GM18507 (cell line): ENCODE measurements at regions not wholly inside any gene's neighbourhood (a gene's known extent, or its start where the extent isn't known, plus 50 kb on each side); places are given as distances from the start of the nearest gene placed in this dataset.

Source experiments
- DNase-seq: peaks from one replicate; pipeline ENCODE4 v3.0.0; 2011; ENCODE audit warnings: low read depth; ENCODE audit not compliant: insufficient read length; ENCODE audit errors: extremely low spot score
- FAIRE-seq: peaks from 2 replicates; lab custom pipeline; 2011; peaks lifted over from hg19 to GRCh38; lab: Jason Lieb, UNC

GRCh38 chr9:74330487-74331214 is 166.5 kb upstream of the RORB start:
- DNase-seq (no peak), FAIRE-seq (no peak)

DNA sequence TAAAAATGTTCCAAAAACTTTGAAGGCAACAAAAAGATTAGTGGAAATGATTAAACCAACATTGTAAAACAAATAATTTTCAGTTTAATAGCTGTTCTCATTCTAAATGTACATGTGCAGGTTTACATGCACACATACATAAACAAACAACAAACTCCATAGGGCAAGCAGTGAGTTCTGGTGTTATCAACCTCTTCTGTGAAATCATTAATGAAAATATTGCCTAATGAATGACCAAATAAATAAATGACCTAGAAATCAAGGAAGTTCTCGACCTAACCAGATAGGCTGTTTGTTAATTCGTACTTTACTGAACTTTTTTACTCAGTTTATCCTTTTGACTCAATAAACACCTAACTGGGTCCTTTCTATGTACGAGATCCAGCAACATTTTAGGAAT is 165.5 kb upstream of the RORB start:
- DNase-seq: no peak
- FAIRE-seq: no peak

DNA sequence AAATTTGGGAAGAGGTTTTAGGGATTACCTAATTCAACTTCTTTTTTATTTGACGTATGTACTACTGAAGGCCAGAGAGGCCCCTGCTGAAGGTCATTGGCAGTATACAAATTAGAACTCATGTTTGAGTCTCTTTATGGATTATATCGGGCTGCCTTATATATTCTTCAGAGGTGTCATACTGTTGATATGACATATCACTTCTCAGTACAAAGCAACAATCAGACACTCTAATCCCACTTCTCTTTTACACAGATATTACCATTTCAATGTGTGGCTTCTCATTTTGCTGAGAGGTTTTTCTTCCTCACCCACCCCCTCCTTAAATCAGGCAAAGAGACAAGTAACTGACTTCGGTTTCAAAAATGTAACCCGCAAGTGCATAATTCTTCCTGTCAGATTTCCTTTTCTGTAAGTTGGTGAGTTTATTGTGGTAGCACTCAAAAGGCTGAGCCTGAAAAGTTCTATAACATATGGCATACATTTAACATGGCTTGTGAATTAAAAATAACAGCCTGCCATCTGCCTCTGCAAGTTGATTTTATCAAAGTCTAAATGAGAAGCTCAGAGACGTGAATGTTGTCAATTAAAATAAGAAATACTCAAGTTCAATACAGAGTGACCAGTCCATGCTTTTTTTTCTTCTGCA is 163.6 kb upstream of the RORB start:
- no peak for DNase-seq
- FAIRE-seq: no peak

GRCh38 chr9:74334271-74334670 is 162.9 kb upstream of the RORB start:
- FAIRE-seq (no peak), DNase-seq (no peak)

- FAIRE-seq: no peak
- no peak for DNase-seq
Observed at GRCh38 chr9:74336161-74336560, 161.0 kb upstream of the RORB start.

DNA sequence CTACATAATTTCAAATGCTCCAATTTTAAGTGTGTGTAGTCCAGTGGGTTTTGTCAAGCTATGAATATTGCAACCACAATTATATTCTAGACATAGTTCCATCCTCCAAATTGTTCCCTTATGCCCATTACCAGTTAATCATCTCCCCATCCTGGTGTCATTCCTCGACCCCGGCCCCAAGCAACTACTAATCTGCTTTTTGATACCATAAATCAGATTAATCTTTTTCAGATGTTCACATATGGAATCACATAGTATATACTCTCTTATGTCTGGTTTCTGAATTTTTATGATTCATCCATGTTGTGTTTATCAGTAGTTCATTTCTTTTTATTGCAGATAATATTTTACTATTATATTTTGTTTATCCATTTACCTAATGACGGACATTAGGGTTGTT is 148.4 kb upstream of the RORB start:
- DNase-seq (no peak), FAIRE-seq (no peak)

- no peak for FAIRE-seq
- no peak for DNase-seq
Observed at GRCh38 chr9:74355107-74355506, 142.0 kb upstream of the RORB start.

DNA sequence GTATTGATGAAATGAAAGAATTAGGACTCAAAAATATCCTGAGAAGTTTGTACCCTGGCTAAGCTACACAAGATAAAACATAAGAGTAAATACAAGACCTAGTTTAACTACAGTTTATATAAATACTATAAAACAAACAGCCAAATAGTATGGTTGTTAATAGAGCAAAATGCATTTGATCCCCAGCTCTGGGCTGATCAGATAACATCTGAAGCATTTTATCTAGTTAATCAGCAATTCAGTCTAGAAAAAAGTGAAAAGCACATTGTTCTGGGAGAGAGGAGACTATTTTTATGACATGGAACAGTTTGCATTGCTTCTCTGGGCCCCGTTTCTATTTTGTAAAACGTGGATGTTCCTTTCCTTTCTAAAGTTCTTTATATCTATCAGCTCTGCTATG is 139.6 kb upstream of the RORB start:
- DNase-seq: no peak
- FAIRE-seq: no peak

DNA sequence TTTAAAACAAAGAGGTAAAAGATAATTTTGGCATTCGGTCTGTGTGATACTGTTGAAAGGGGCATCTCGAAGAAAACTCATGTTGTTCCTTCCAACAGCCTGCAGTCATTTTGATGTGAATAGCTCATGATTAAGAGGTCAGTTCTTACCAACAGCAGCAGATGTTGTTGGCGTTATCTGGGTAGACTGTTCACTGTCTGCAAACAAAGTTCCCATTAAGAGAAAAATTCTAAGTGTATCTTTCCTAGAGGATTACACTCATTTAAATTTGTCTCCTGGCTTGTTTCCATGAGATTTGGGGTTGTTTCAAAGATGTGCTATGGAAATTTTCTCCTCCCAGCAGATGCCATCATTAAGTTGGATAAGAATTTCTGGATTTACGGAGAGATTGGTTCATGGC is 138.2 kb upstream of the RORB start:
- no peak for DNase-seq
- FAIRE-seq: no peak

DNA sequence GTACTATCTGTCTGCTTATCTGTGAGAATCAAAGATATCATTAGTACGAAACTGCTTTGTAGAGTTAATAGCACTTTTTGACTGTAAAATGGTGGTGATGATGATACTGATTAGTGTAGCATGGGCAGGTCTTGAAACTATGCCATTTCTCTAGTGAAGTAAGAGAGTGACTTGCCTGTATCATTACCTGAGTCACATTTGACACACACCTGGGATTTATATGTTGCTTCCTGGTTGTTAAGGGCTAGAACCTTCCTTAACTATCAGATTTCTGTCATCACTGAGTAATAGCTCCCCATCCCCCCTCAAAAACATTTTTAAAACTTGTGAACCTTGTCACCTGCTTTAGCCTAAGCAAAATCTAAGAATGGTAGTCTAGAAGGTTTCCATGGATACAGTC is 135.6 kb upstream of the RORB start:
- DNase-seq: no peak
- FAIRE-seq: no peak

DNA sequence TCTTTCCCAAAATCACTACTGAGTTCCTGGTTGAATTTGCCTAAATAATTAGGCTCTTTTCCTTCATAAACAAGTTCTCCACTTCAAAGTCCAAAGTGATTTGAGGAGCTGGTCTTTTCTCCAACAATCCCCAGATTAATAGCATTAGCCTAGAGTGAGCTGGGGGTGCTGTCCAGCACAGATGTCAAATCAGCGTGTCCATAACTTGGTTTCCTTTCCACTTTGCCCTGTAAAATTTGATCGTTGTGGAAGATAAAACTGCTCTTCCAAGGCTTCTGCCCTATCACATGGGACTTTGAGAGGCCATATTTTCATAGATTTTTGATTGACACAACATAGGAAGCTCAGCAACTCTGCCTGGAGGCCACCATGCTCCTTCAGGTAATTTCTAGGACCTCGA is 134.7 kb upstream of the RORB start:
- FAIRE-seq (no peak), DNase-seq (no peak)

- DNase-seq: no peak
- FAIRE-seq: no peak
Observed at GRCh38 chr9:74366111-74366510, 131.0 kb upstream of the RORB start.

GRCh38 chr9:74369844-74370243 is 127.3 kb upstream of the RORB start:
- no peak for DNase-seq
- FAIRE-seq: no peak

- DNase-seq (no peak), FAIRE-seq (no peak)
Observed at GRCh38 chr9:74373348-74373747, 123.8 kb upstream of the RORB start.

DNA sequence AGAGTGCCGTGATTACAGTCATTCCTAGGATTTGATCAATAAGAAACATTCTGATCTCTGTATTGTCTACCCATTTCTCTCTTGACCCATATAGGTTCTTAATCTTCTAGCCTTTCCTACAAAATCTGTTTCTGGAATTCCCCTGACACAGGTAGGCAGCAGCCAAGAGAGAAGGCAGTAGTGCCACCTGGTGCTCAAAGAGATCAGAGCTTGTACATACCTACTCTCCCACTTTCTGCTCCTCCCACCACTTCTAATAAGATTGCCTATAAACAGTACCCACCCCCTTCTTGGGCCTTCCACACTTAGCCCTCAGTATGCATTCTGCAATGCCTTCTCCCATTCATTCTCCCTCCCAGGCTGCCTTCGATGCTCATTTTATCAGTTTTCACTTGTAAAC is 117.4 kb upstream of the RORB start:
- no peak for DNase-seq
- FAIRE-seq: peak; percentile 5

DNA sequence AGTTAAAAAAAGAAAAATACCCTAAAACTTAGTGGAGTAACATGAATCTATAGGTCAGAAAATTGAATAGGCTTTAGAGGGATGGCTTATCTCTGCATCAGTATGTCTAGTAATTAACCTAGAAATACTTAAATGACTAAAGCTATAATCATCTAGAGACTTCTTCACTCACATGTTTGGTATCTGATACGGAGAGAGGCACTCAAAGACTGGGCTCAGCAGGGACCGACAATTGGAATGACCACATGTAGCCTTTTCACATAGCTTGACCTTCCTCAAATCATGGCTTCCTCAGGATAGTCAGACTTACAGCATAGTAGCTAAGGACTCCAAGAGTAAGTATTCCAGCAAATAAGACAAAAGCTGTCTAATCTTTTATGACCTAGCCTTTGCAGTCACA is 105.3 kb upstream of the RORB start:
- no peak for DNase-seq
- no peak for FAIRE-seq

- DNase-seq (no peak), FAIRE-seq (no peak)
Observed at GRCh38 chr9:74403581-74403980, 93.6 kb upstream of the RORB start.

DNA sequence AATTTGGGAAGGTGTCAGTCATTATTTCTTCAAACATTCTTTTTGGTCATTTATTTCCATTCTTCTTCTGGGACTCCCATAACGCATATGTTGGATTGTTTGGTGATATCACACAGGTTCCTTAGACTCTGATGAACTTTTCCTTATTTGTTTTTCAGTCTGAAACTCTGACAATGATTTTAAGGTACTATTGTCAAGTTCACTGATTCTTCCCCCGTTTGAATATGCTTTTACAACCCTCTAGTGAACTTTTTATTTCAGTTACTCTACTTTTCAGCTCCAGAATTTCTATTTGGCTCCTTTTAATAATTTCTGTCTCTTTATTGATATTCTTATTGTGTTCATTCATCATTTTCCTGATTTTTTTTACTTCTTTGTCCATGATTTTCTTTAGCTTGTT is 92.5 kb upstream of the RORB start:
- FAIRE-seq (no peak), DNase-seq (no peak)

DNA sequence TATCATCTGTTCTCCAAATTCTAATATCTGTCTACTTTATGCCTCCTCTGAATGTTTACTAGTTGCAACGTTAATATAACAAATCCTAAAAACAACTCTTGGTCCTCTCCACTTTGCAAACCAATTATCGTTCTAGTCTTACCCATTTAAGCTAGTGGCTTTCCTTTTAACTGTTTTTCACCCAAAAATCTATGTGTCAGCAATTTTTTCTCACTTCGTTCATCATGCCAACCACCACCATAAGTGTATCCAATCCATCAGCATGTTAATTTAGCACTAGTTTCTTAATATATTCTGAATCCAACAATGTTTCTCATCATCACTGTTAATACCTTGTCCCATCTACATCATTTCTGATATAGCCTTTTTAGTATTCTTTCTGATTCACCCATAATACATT is 90.0 kb upstream of the RORB start:
- FAIRE-seq (no peak), DNase-seq (no peak)

DNA sequence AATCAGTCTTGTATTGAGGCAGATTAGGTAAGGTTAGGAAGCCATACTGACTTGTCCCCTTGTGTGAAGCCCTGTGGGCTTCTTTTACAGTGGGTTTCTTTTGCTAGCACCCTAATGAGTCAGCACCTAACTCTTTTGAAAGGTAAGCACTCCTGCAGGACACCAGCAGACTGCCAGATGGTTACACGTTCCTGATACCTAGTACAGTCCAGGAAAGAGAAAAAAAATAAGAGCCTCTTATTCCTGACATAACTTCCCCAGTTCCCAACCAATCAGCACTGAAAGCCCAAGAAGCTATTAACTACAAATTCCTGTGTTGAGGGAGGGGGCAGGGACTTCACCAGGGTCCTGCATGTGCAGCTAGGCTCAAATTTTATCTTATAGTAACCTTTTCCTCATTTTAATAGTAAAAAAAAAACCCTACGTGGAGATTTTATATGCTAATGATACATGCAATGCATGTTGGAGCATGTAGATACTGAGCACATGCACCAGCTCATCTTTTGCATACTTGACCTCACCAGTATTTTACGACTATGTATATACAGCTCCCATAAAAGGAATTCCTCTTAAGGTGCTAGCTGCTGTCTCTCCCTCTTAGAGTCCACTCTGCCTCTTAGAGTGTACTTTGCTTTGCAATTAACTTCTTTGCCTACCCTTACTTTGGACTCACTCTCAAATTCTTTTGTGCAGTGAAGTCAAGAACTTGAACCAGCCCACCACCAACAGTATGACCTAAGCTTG is 84.7 kb upstream of the RORB start:
- DNase-seq: no peak
- no peak for FAIRE-seq

- FAIRE-seq (no peak), DNase-seq (no peak)
Observed at GRCh38 chr9:74413876-74414275, 83.3 kb upstream of the RORB start.
